ENCODE measurements at regions not wholly inside any gene's neighbourhood (a gene's known extent, or its start where the extent isn't known, plus 50 kb on each side); places are given as distances from the start of the nearest gene placed in this dataset.

GRCh38 chr10:47237316-47238260 is 62.4 kb upstream of the GDF10 start:
- DNase-seq: no peak

DNA sequence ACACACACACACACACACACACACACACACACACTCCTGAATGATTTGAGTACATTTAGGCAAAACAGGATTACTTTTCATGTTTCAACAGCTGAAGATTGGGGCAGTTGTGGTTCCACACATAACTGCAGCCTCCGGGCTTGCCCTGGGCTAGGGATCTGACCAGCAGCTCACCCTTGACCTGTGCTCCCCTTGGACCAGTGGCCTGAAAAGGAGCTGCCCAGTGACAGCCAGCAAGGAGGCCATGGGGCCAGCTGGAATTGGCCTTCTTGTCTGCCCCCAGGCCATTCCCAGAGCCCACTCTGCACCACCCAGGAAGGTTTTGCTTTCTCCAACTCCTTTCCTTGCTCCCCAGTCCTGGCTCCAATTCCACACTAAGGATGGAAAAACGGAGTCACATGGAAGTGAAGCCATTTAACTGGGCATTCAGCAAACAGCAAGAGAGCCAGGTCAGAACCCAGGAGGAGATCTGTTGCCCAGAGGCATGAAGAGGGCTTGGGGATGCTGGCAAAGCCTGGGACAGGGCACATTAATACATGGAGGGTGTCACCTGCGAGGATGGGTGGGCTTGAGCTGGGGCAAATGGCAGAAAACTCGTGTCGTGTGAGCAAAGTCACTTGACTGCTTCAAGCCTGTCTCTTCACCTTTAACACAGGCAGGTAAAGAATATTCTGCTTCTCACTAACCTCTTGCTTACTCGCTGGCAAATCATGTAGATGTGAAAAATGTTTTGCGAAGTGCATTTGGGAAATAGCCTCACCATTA is 61.5 kb upstream of the GDF10 start:
- DNase-seq: no peak

- DNase-seq: no peak
Observed at GRCh38 chr10:47239211-47239610, 60.8 kb upstream of the GDF10 start.

GRCh38 chr10:47240173-47240572 is 59.8 kb upstream of the GDF10 start:
- no peak for DNase-seq

DNA sequence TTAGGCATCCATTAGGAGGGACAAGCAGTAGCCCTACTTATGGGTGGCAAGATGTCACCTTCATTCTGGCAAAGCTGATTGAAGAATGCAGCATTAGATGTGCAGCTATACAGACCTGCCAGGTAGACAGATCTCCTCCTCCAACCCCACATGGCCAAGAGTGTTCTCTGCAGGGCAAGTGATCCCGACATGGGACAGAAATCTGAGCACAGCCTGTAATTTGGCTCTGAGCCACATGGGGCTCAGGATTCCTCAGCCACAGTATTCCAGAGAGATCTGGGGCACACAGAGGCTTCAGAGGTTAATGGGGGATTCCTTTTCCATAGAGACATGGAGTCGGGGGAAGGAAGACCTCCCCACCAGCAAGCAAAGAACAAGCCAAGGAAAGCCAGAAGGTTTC is 58.7 kb upstream of the GDF10 start:
- DNase-seq: no peak

DNA sequence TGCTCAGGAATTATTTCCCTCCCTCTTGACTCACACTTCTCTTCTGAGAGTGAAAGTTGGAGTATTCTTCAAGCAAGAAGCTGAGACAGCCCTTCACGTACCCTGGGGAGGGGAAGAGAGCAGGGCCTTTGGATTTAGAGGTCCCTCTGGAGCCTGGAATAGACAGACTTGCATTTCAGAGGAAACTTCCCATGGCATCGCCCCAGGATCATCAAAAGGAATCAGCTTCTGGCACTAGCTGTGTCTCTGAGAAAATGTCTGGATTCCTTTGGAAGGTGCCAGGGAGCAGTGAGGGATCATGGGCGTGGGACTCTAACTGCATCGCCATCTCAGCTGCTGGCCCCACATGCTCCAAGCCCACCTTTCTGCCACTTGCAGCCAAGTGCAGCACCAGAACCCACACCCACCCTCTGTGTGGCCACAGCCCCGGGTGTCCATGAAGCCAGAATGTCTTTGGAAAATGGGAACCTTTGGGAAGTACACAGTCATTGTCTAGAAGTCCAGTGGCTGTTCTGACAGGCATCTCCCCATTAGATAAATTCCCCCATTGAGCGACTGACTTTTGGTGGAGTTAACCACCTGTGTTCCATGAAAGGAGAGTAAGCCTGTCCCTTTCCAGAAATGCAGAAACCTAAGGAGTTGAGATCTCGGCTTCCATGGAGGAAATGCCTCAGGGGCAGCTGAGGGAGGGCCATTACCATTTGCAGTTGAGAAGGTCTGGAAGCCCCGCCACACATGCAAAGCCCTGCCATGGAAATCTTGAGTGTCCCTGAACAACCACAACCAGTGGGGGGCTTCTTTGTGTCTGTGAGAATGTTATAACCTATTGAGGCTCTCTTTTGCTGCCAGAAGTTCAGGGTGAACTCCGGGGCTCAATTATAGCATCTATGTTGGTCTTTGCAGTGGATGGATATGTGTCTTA is 57.8 kb upstream of the GDF10 start:
- DNase-seq: no peak

DNA sequence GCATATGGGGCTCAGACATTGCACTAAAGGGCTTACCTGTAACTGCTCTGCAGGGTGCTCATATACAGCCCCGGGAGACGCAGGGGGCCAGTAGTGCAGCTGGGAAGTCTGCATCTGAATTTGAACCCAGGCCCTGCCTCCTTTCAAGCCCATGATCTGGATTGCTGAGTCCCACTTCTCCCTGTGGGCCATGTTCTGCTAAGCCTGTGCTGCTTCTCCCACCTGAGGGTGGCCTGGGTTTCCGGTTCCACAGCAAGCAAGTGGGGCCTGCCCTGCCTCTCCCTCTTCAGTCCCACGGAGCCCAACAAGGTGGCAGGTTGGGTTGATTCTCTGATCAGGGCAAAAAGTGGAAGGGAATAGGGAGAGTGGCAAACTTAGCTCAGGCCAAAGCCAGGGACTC is 56.6 kb upstream of the GDF10 start:
- DNase-seq: no peak

GRCh38 chr10:47243791-47244190 is 56.2 kb upstream of the GDF10 start:
- no peak for DNase-seq

DNA sequence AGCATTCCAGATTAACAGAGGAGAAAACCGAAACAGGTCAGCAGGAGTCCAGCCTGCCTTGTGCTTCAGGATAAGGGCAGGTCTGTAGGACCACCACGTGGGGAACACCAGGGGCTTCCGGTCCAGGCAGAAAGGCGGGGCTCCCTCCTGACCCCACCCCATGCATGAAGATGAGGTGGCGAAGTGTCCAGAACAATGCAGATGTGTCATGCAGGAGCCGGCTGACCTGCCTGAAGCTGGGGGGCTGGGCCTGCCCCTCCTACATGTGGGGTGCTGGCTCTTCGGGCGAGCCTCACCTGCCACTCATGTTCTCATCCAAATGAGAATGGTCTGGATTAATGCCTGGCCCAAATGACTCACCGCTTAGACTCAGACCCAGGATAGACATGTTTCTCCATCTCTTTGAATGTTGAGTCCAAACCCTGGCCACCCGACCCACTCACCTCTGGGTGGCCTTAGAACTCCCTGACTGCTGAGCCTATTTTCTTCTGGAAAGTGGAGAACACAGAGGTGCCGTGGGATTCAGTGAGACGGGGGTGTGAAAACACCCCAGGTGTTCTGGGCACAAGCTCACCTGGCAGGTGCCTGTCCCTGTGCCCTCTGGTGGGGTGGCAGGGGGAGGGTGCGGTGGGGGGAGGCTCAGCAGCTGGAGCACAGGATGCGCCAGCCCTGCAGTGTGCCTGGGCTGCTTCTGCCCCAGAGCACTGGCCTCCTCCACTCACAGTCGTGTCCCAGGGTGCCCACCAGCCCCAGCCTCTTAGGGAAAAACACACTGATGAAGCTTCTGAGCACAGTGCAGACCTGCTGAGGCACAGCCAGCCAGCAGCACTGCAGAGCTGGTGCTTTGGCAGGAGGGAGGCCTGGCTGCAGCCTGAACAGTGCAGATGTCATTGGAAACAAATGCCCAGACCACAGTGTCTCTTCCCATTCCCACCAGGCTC is 55.2 kb upstream of the GDF10 start:
- DNase-seq: no peak

- DNase-seq: no peak
Observed at GRCh38 chr10:47245731-47246350, 54.2 kb upstream of the GDF10 start.

DNA sequence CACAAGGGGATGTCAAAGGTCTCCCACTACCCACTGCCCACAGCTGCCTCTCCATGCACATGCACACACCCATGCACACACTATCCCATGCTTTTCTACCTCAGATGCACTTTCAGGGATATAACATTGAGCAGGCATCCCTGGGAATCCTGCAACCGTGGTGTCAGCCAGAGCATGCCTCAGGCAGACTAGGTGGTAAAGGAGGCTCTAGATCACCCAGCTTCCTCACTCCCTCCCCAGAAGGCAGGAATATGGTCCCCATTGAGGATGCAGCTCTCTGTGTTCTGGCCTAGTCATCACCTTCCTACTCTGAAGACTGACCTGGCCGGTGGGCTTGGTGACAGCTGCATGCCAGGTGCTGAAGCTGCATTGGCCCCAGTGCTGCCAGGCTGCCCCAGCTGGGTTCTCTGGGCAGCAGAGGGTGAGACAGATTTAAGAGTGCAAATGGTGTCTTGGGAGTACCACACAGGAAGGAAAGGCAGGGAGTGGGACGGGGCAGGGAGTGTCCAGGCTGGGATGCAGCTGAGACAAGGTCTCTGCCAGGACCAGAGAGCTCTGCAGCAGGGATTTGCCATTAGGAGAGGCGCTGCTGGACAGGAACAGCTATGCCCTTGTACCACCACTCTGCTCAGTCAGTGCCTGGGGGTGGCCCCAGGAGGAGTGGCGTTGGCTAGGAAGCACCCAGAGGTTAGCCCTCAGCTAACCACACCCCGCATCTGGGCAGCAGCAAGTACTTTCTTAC is 53.4 kb upstream of the GDF10 start:
- no peak for DNase-seq

DNA sequence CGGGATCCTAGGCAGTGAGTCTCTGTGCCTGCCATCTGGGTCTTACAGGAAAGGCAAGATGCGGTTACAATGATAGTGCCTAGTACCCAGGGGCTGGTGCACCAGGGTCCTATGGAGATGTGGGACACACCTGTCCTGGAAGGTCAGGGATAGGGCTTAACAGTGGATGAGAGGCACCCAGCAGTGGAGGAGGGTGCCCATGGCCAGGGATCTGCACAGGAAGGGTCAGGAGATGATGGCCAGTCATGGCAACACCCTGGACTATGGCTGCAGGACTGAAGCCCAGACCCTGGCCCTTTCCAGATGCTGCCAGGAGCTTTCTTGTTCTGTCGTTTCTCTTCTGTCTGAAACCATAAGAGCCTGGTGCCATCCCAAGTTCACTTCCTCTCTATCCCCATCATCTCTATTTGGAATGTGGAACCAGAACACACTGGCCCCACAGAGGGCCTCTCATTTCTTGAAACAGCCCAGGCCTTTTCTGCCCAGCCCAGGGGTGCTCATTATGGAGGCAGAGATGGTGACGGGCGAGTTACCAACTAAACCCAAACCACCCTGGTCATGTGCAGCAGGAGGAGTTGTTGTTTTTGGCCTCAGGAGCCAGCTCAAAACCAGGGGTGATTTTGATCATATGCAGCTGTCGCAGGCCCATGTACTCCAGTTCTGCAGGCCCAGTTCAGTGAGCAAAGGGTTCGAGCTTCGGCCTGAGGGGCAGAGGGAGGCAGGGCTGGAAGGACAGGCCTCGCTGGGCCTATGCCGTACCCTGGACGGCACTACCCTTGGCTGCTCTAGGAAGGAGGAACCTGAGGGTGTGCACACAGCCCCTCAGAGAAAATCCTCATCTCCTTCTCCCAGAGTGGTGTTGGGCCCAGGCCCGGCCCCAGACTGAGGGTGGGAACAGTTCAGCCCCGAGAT is 52.6 kb upstream of the GDF10 start:
- DNase-seq: no peak

DNA sequence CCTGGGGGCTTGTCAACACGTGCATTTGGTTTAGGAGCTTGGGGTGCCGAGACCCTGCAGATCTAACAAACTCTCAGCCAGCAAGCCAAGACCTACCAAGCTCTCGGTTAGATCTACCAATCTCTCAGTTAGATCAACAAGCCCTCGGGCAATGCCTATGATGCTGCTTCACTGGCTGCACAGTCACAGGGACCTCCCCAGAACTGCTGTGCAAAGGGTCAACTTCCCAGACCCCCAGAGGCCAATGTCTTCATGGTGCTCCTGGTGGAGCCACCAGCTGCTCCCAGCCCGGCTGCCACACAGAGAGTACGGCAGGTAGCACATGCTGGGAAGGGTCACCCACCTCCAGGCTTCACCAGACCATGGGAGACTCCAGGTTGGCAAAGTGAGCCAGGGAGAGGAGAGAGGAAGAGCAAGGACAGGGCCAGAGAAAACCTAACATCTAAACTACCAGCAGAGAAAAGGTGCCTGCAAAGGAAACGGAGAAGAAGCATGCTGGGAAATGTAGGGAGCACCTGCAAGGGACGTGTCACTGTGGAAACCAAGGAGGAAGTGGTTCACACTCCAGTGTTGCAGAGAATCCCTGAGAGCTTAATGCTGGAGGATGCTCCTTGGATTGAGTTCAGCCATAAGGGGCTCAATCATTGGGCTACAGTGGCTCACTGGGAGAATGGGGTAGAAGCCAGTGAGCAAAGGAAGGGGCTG is 51.5 kb upstream of the GDF10 start:
- DNase-seq: no peak

GRCh38 chr10:47249881-47250280 is 50.1 kb upstream of the GDF10 start:
- no peak for DNase-seq
